ENCODE measurements at regions not wholly inside any gene's neighbourhood (a gene's known extent, or its start where the extent isn't known, plus 50 kb on each side); places are given as distances from the start of the nearest gene placed in this dataset.

- TF ChIP-seq CTCF (IDR thresholded peaks at IDR 0.05; ENCODE audit: low read length) (no peak), EZH2 (IDR thresholded peaks at IDR 0.05; ENCODE audit: borderline replicate concordance, low read length) (no peak)
These were observed 113.9 kb downstream of the C5orf15 start for GRCh38 chr5:133854554-133854953.

All from OCI-LY1 (cell line).